ENCODE measurements at regions not wholly inside any gene's neighbourhood (a gene's known extent, or its start where the extent isn't known, plus 50 kb on each side); places are given as distances from the start of the nearest gene placed in this dataset.

DNA sequence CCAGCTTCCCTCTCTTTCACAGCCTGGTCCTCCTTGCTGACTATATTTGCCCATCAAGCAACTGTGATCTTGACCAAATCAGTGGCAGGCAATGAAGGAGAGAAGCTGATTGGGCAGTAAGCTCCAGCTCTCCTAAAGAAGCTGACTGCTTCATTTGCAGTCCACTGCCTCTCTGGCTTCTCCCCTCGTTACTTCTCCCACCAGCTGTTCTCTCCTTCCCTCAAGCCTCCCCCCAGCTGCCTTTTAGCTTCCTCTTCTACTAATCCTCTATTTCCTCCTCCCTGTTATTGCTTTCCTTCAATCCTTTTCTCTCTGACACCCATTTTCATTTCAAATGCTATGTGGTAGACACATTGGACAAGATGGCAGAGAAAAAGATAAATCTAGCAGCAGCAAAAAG is 474.7 kb upstream of the UBE2E2 start:
- TF ChIP-seq POLR2A (IDR thresholded peaks at IDR 0.05): no peak
- TF ChIP-seq, protein P1, sequence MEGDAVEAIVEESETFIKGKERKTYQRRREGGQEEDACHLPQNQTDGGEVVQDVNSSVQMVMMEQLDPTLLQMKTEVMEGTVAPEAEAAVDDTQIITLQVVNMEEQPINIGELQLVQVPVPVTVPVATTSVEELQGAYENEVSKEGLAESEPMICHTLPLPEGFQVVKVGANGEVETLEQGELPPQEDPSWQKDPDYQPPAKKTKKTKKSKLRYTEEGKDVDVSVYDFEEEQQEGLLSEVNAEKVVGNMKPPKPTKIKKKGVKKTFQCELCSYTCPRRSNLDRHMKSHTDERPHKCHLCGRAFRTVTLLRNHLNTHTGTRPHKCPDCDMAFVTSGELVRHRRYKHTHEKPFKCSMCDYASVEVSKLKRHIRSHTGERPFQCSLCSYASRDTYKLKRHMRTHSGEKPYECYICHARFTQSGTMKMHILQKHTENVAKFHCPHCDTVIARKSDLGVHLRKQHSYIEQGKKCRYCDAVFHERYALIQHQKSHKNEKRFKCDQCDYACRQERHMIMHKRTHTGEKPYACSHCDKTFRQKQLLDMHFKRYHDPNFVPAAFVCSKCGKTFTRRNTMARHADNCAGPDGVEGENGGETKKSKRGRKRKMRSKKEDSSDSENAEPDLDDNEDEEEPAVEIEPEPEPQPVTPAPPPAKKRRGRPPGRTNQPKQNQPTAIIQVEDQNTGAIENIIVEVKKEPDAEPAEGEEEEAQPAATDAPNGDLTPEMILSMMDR (IDR thresholded peaks at IDR 0.05): no peak
- no peak for TF ChIP-seq EP300 (IDR thresholded peaks at IDR 0.05)
- TF ChIP-seq POLR2AphosphoS5 (IDR thresholded peaks at IDR 0.05): no peak
